HG03175 (cell line): ENCODE measurements at regions not wholly inside any gene's neighbourhood (a gene's known extent, or its start where the extent isn't known, plus 50 kb on each side); places are given as distances from the start of the nearest gene placed in this dataset.
A peak's percentile ranks its signal among the peaks of the same experiment; 100 is the strongest.

Experiments
- ATAC-seq: cut with Tn5 transposase; IDR thresholded peaks from one replicate; pipeline ENCODE4 v1.9.1; 2021; ENCODE audit warnings: mild to moderate bottlenecking, moderate library complexity; ENCODE audit not compliant: unreplicated experiment

GRCh38 chr2:5290900-5291546 lies 401.2 kb upstream of the SOX11 start:
- ATAC-seq: no peak

- no peak for ATAC-seq
Observed at GRCh38 chr2:5304640-5305039, 387.5 kb upstream of the SOX11 start.

GRCh38 chr2:5315041-5315440 lies 377.1 kb upstream of the SOX11 start:
- ATAC-seq: no peak

- no peak for ATAC-seq
Observed at GRCh38 chr2:5315512-5315911, 376.7 kb upstream of the SOX11 start.

GRCh38 chr2:5316001-5316490 lies 376.1 kb upstream of the SOX11 start:
- ATAC-seq: no peak

GRCh38 chr2:5319493-5319892 lies 372.7 kb upstream of the SOX11 start:
- ATAC-seq: no peak

GRCh38 chr2:5322396-5322795 lies 369.8 kb upstream of the SOX11 start:
- no peak for ATAC-seq

- no peak for ATAC-seq
Observed at GRCh38 chr2:5325523-5325922, 366.7 kb upstream of the SOX11 start.

- no peak for ATAC-seq
Observed at GRCh38 chr2:5328826-5329225, 363.4 kb upstream of the SOX11 start.

- no peak for ATAC-seq
Observed at GRCh38 chr2:5329763-5330162, 362.4 kb upstream of the SOX11 start.

GRCh38 chr2:5330961-5331360 lies 361.2 kb upstream of the SOX11 start:
- no peak for ATAC-seq

GRCh38 chr2:5332925-5333324 lies 359.3 kb upstream of the SOX11 start:
- ATAC-seq: no peak

GRCh38 chr2:5339473-5339872 lies 352.7 kb upstream of the SOX11 start:
- ATAC-seq: no peak

- ATAC-seq: no peak
Observed at GRCh38 chr2:5343785-5344335, 348.3 kb upstream of the SOX11 start.

- no peak for ATAC-seq
Observed at GRCh38 chr2:5352286-5352685, 339.9 kb upstream of the SOX11 start.

- no peak for ATAC-seq
Observed at GRCh38 chr2:5353565-5353964, 338.6 kb upstream of the SOX11 start.

GRCh38 chr2:5359397-5359796 lies 332.8 kb upstream of the SOX11 start:
- ATAC-seq: no peak

GRCh38 chr2:5360081-5360480 lies 332.1 kb upstream of the SOX11 start:
- no peak for ATAC-seq

GRCh38 chr2:5364361-5364760 lies 327.8 kb upstream of the SOX11 start:
- ATAC-seq: no peak

- ATAC-seq: peak; percentile 58
Observed at GRCh38 chr2:5365871-5366461, 326.2 kb upstream of the SOX11 start.

GRCh38 chr2:5367321-5367720 lies 324.9 kb upstream of the SOX11 start:
- ATAC-seq: no peak

- no peak for ATAC-seq
Observed at GRCh38 chr2:5368263-5368662, 323.9 kb upstream of the SOX11 start.

GRCh38 chr2:5369510-5369909 lies 322.7 kb upstream of the SOX11 start:
- ATAC-seq: no peak
